ENCODE measurements at regions not wholly inside any gene's neighbourhood (a gene's known extent, or its start where the extent isn't known, plus 50 kb on each side); places are given as distances from the start of the nearest gene placed in this dataset.

GRCh38 chr2:138364554-138365162 lies 136.9 kb upstream of the SPOPL start:
- no peak overlapping the region for H2AK5ac ChIP-seq (ENCODE audit: insufficient read length, low read length)
- no peak overlapping the region for H2AFZ ChIP-seq (ENCODE audit: low read length)
- WGBS (ENCODE audit: extremely low coverage, insufficient read length, low lambda C conversion rate) = no CpG with 5 or more reads among the region's 1 CpG

More at GRCh38 chr2:138364554-138365162, 136.9 kb upstream of the SPOPL start:
- Histone ChIP-seq H3K9me3 (ENCODE audit: control insufficient read depth, low read depth, low read length) (no peaks in the 10 kb centered on the region), H4K91ac (ENCODE audit: insufficient read length, low read depth, low read length) (no peak overlapping the region), H3K23ac (ENCODE audit: insufficient read length, low read depth, low read length) (no peak overlapping the region), H3K9ac (ENCODE audit: extremely low read depth, insufficient read length, low read length) (no peak overlapping the region), H3K56ac (ENCODE audit: insufficient read length, low read depth, low read length) (no peak overlapping the region), H3T11ph (ENCODE audit: low read length) (no peak overlapping the region), H3K27ac (ENCODE audit: insufficient read length, low read depth, low read length) (no peak overlapping the region), H3K23me2 (ENCODE audit: insufficient read length, low read depth, low read length, poor library complexity, severe bottlenecking) (no peaks in the 10 kb centered on the region), H4K5ac (ENCODE audit: insufficient read length, low read depth, low read length) (no peak overlapping the region), H3K4ac (ENCODE audit: low read depth, low read length) (no peak overlapping the region), H2BK15ac (ENCODE audit: low read depth, low read length) (no peak overlapping the region), H3K4me2 (ENCODE audit: insufficient read depth, insufficient read length, low read length) (no peak overlapping the region), H2BK20ac (ENCODE audit: low read depth, low read length, poor library complexity, severe bottlenecking) (no peak overlapping the region), H2BK120ac (ENCODE audit: low read depth, low read length, poor library complexity, severe bottlenecking) (no peak overlapping the region), H4K20me1 (ENCODE audit: control insufficient read depth, insufficient read depth, insufficient read length) (no peaks in the 10 kb centered on the region), H2BK5ac (ENCODE audit: insufficient read length, low read length) (no peak overlapping the region), H3K18ac (ENCODE audit: insufficient read length, low read depth, low read length) (no peak overlapping the region), H3K4me1 (ENCODE audit: insufficient read depth, low read length) (no peaks in the 10 kb centered on the region; the same call in 1 of the 2 replicates), H4K8ac (replicated peaks; ENCODE audit: insufficient read length, low read depth, low read length) (no peak overlapping the region), H3K27me3 (ENCODE audit: insufficient read depth, low read length) (no peaks in the 10 kb centered on the region), H2BK12ac (ENCODE audit: insufficient read length, low read depth, low read length) (no peak overlapping the region), H3K79me2 (ENCODE audit: insufficient read depth, low read length) (no peaks in the 10 kb centered on the region), H3K14ac (ENCODE audit: insufficient read depth, low read length) (no peak overlapping the region), H3K79me1 (ENCODE audit: insufficient read depth, low read depth, low read length, poor library complexity, severe bottlenecking) (no peaks in the 10 kb centered on the region)
- Mint-ChIP-seq H3K9me3 (no peaks in the 10 kb centered on the region), H3K27me3 (ENCODE audit: low read depth) (no peaks in the 10 kb centered on the region), H3K4me3 (no peak overlapping the region), H3K27ac (no peak overlapping the region), H3K36me3 (ENCODE audit: insufficient read depth in 1 of 3, low read depth in 3 of 3) (peaks cover 0 to 4% (median 0%) of the 10 kb centered on the region in 3 experiments; a peak in 1 of 7 replicates), H3K4me1 (peaks cover 0 to 8% of the 10 kb centered on the region in 2 experiments)
- no peak for TF ChIP-seq CTCF (conservative IDR thresholded peaks at IDR 0.05)
- DNase-seq = no peak

Data from H9 (cell line).